ENCODE measurements at regions not wholly inside any gene's neighbourhood (a gene's known extent, or its start where the extent isn't known, plus 50 kb on each side); places are given as distances from the start of the nearest gene placed in this dataset.

GRCh38 chr17:51560398-51560797 is 300.1 kb downstream of the UTP18 start:
- TF ChIP-seq POLR2AphosphoS5 (IDR thresholded peaks at IDR 0.05; ENCODE audit: low read depth, low read length): no peak
- TF ChIP-seq POLR2A (IDR thresholded peaks at IDR 0.05; ENCODE audit: low read depth, low read length): no peak
- no peak for TF ChIP-seq SPI1 (IDR thresholded peaks at IDR 0.05; ENCODE audit: low read depth, low read length)
- TF ChIP-seq TAF1 (IDR thresholded peaks at IDR 0.05; ENCODE audit: low read depth, low read length): no peak

Measured in GM12891 (cell line).